ENCODE measurements at regions not wholly inside any gene's neighbourhood (a gene's known extent, or its start where the extent isn't known, plus 50 kb on each side); places are given as distances from the start of the nearest gene placed in this dataset.

- peaks cover 0 to 5% (median 0%) of the 10 kb centered on the region in 9 donors for H3K27me3 ChIP-seq
- DNase-seq = no peak
- H3K4me3 ChIP-seq = no peak overlapping the region
- intact Hi-C loops (cut with DNase I) = no loop called here
- WGBS, 4 donors = 73 to 85% (median 79%) methylated on average over 1 of the region's 1 CpG
- no peaks in the 10 kb centered on the region for H3K36me3 ChIP-seq
- no peak for ATAC-seq
- H3K27ac ChIP-seq = no peak overlapping the region
- no peaks in the 10 kb centered on the region for H3K4me1 ChIP-seq
- no peak for TF ChIP-seq CTCF (IDR thresholded peaks at IDR 0.05)
- no peak for TF ChIP-seq POLR2A (IDR thresholded peaks at IDR 0.05)
- no peaks in the 10 kb centered on the region for H3K9me3 ChIP-seq
Observed at GRCh38 chr5:136703706-136704105, 338.4 kb upstream of the TRPC7 start.

DNA sequence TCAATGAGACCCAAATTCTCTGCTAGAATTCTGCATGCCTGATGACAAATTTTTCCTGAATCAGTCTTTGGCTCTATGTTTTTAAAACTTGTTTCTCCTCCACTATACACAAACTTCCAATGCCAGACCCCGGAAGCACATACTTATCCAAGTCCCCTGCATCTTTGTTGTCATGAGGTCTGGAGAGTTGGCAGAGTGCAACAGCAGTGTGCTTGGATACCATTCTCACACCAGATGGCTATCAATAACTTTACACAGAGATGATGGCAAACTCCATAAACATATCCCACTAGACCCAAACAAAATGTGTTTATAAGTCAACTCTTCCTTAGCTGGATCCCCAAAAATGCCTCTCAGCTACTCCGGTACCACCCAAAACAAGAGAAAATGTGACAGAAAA, 337.7 kb upstream of the TRPC7 start:
- no peaks in the 10 kb centered on the region for H3K9me3 ChIP-seq
- H3K27me3 ChIP-seq = peaks cover 0 to 5% (median 0%) of the 10 kb centered on the region in 9 donors
- H3K36me3 ChIP-seq = no peaks in the 10 kb centered on the region
- 88 to 95% (median 91%) methylated on average over 2 of the region's 2 CpGs for WGBS, 4 donors
- ATAC-seq (no peak), DNase-seq (no peak)
- H3K27ac ChIP-seq = no peak overlapping the region
- TF ChIP-seq CTCF (IDR thresholded peaks at IDR 0.05) = no peak
- no peak for TF ChIP-seq POLR2A (IDR thresholded peaks at IDR 0.05)
- H3K4me1 ChIP-seq = no peaks in the 10 kb centered on the region
- H3K4me3 ChIP-seq = no peak overlapping the region
- intact Hi-C loops (cut with DNase I) = no loop called here

GRCh38 chr5:136701191-136701590, 335.8 kb upstream of the TRPC7 start:
- Histone ChIP-seq H3K27me3 (peaks cover 0 to 17% (median 2%) of the 10 kb centered on the region in 9 donors), H3K27ac (no peak overlapping the region), H3K4me1 (no peaks in the 10 kb centered on the region), H3K4me3 (no peak overlapping the region), H3K36me3 (no peaks in the 10 kb centered on the region), H3K9me3 (no peaks in the 10 kb centered on the region)
- intact Hi-C loops (cut with DNase I) = no loop called here
- TF ChIP-seq CTCF (IDR thresholded peaks at IDR 0.05) (no peak), POLR2A (IDR thresholded peaks at IDR 0.05) (no peak)
- ATAC-seq = no peak
- DNase-seq = no peak
- WGBS, 4 donors = 86 to 92% (median 91%) methylated on average over 1 of the region's 1 CpG

GRCh38 chr5:136699651-136700050, 334.3 kb upstream of the TRPC7 start:
- peaks cover 0 to 31% (median 2%) of the 10 kb centered on the region in 9 donors for H3K27me3 ChIP-seq

More at GRCh38 chr5:136699651-136700050, 334.3 kb upstream of the TRPC7 start:
- Histone ChIP-seq H3K4me1 (no peaks in the 10 kb centered on the region), H3K4me3 (no peak overlapping the region), H3K27ac (no peak overlapping the region), H3K9me3 (no peaks in the 10 kb centered on the region), H3K36me3 (no peaks in the 10 kb centered on the region)
- 57 to 69% (median 61%) methylated on average over 7 of the region's 7 CpGs for whole genome bisulfite sequencing, 4 donors
- DNase-seq (no peak), ATAC-seq (no peak)
- TF ChIP-seq CTCF (IDR thresholded peaks at IDR 0.05) (no peak), POLR2A (IDR thresholded peaks at IDR 0.05) (no peak)
- intact Hi-C loops (cut with DNase I) = no loop called here
